Erythroblast (primary cell): ENCODE measurements at regions not wholly inside any gene's neighbourhood (a gene's known extent, or its start where the extent isn't known, plus 50 kb on each side); places are given as distances from the start of the nearest gene placed in this dataset.

ENCODE experiments used
- GATA1 ChIP-seq: IDR thresholded peaks from 2 replicates; pipeline ENCODE4 v1.6.1; 2011; ENCODE audit warnings: low read depth, mild to moderate bottlenecking, control low read depth, low read length, moderate library complexity
- POLR2A ChIP-seq: IDR thresholded peaks from 2 replicates; pipeline ENCODE4 v1.6.1; 2011; ENCODE audit warnings: mild to moderate bottlenecking, low read length

DNA sequence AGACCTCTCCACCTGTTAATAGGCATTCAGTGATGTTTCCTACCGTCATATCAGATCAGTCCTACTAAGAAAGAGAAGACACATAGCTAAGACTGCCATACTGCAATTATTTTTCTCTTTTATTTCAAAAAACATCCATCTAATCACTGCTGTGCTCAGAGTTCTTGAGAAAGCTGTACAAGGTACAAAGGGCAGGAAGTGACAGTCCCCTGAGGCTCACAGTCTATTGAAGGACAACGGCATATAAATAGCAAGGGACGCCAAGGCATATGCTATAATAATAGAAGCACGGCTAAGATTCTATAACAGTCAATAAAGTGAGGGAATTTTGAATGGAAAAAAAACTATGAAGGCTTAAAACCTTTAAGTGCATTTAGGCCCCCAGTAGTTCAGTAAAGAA is 415.3 kb upstream of the NRP1 start:
- TF ChIP-seq POLR2A (no peak), GATA1 (no peak)
